ENCODE measurements at regions not wholly inside any gene's neighbourhood (a gene's known extent, or its start where the extent isn't known, plus 50 kb on each side); places are given as distances from the start of the nearest gene placed in this dataset.

DNA sequence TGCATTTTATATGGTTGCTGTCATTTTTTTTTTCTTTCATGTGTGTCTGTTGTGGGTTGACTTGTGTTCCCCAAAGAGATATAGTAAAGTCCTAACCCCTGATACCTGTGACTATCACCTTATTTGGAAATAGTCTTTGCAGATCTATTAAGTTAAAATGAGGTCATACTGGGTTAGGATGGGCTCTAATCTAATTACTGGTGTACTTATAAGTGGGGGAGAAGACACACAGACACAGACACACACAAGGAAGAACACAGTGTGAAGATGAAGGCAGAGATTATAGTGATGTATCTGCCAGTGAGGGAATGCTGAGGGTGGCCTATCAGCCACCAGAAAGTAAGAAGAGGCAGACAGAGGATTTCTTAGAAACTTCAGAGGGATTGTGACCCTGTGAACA is 318.4 kb upstream of the ATP2B1 start:
- H3K4me1 Mint-ChIP-seq (ENCODE audit: low read depth) = peaks cover 3% of the 10 kb centered on the region
- H3K9me3 Mint-ChIP-seq = no peaks in the 10 kb centered on the region
- H3K27ac Mint-ChIP-seq = no peak overlapping the region
- H3K36me3 Mint-ChIP-seq (ENCODE audit: low read depth) = no peaks in the 10 kb centered on the region
- H3K27me3 Mint-ChIP-seq (ENCODE audit: low read depth) = no peaks in the 10 kb centered on the region
- H3K4me3 Mint-ChIP-seq = no peak overlapping the region

DNA sequence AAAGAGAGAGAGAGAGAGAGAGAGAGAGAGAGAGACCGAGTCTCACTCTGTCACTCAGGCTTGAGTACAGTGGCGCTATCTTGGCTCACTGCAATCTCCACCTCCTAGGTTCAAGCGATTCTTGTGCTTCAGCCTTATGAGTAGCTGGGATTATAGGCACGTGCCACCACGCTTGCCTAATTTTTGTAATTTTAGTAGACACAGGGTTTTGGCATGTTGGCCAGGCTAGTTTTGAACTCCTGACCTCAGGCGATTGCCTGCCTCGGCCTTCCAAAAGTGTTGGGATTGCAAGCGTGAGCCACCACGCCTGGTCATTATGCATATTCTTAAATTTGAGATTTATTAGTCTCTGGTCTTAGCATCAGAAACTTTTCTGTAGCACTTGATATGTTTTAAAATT is 317.9 kb upstream of the ATP2B1 start:
- Mint-ChIP-seq H3K36me3 (ENCODE audit: low read depth) (no peaks in the 10 kb centered on the region), H3K27me3 (ENCODE audit: low read depth) (no peaks in the 10 kb centered on the region), H3K27ac (no peak overlapping the region), H3K4me1 (ENCODE audit: low read depth) (peaks cover 3% of the 10 kb centered on the region), H3K4me3 (no peak overlapping the region), H3K9me3 (no peaks in the 10 kb centered on the region)

DNA sequence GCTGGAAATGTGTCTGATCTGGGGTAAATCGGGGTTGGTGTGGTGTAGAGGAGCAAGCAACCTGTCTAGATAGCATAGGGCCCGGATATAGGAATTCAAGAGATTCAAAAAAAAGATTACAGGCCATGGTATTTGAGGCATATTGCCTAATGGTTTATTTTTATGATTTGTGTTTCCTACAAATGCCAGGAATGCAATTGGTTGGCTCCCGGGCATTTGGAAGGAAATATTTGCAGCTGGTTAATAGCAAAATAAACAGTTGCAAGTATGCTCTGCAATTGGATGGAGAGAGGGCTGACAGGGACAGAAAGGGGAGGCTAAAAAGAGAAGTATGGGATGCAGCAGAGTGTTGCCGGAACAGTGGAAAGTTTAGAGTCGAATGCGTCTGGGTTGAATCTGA is 315.6 kb upstream of the ATP2B1 start:
- Mint-ChIP-seq H3K4me1 (ENCODE audit: low read depth) (peaks cover 3% of the 10 kb centered on the region), H3K27ac (no peak overlapping the region), H3K36me3 (ENCODE audit: low read depth) (no peaks in the 10 kb centered on the region), H3K4me3 (no peak overlapping the region), H3K9me3 (no peaks in the 10 kb centered on the region), H3K27me3 (ENCODE audit: low read depth) (no peaks in the 10 kb centered on the region)

DNA sequence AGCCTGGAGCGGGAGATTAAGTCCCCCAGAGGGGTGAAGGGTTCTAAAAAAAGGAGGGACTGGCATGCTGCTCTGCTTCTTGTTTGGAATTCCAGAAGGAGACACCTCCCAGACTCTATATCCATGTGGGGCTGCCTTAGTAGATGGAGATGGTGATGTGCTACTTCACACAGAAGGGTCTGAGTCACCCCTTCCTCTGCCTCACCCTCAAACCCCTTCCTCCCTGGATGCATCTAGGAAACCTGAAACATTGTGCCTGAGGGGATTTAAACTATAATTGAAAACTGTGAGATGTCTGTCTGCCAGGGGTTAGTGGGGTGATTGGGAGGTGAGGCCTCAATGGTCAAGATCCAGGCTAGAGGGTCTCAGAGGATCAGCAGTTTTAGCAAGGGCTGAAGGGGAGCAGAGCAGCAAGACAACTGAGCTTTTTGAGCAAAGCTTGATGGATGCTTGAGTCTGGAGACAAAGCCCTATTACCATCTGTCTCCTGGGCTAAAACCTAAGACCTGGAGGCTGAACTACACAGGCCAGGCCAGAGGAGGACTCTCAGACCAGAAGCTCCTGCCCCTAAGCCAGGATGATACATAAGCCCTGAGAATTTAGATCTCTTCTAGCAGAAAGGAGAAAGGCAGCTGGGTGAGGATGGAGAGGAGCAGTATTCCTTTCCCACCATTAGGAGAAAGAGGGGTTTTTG is 314.7 kb upstream of the ATP2B1 start:
- H3K36me3 Mint-ChIP-seq (ENCODE audit: low read depth) = no peaks in the 10 kb centered on the region
- peaks cover 5% of the 10 kb centered on the region for H3K27me3 Mint-ChIP-seq (ENCODE audit: low read depth)
- H3K4me3 Mint-ChIP-seq = no peak overlapping the region
- no peaks in the 10 kb centered on the region for H3K9me3 Mint-ChIP-seq
- H3K4me1 Mint-ChIP-seq (ENCODE audit: low read depth) = peaks cover 3% of the 10 kb centered on the region
- no peak overlapping the region for H3K27ac Mint-ChIP-seq

DNA sequence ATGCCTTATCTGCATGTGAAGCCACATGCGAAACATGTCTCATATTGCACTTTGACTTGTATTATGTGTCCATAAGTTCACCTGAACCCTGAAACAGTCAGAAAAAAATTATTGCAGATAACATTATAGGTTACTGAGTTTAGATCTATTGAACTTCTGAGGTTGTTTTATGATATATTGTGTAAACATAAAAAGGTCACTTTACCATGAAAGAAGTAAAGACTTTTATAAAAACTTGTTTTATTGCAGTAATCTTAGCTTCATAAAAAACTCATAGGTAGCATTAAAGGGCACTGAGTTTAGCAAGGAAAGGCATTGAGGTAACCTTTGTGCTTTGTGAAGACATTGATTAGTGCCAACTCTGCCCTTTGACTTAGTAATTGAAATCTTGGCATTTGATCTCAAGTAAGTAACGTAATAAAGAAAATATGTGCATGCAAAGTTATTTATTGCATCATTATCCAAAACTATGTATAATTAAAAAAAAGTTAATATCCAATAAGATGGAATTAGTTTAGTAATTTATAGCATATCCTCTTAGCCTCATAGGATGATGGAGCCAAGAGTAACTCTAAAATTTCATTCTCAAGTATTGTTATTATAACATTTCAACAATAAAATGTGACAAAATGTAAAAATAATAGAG is 313.3 kb upstream of the ATP2B1 start:
- Mint-ChIP-seq H3K9me3 (no peaks in the 10 kb centered on the region), H3K27ac (no peak overlapping the region), H3K4me3 (no peak overlapping the region), H3K4me1 (ENCODE audit: low read depth) (no peaks in the 10 kb centered on the region), H3K36me3 (ENCODE audit: low read depth) (no peaks in the 10 kb centered on the region), H3K27me3 (ENCODE audit: low read depth) (peaks cover 6% of the 10 kb centered on the region)

DNA sequence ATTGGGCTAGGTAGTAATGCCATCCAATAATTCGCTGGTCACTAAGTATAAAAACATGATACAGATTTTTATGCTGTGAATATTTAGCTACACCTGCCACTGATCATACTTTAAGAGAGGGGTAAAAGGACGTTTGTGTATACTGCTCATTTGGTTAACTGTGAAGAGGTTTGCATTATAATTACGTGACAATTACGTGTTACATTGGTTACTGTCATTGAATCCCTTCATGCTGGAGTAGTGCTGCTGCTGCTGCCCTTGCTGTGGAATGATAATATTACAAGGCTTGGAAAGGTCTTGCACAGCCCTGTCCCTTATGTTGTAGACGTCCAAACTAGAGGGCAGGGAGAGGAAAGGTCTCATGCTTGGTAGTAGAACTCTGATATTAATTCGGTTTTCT is 312.2 kb upstream of the ATP2B1 start:
- Mint-ChIP-seq H3K9me3 (no peaks in the 10 kb centered on the region), H3K36me3 (ENCODE audit: low read depth) (no peaks in the 10 kb centered on the region), H3K4me1 (ENCODE audit: low read depth) (no peaks in the 10 kb centered on the region), H3K27me3 (ENCODE audit: low read depth) (peaks cover 6% of the 10 kb centered on the region), H3K4me3 (no peak overlapping the region), H3K27ac (no peak overlapping the region)

DNA sequence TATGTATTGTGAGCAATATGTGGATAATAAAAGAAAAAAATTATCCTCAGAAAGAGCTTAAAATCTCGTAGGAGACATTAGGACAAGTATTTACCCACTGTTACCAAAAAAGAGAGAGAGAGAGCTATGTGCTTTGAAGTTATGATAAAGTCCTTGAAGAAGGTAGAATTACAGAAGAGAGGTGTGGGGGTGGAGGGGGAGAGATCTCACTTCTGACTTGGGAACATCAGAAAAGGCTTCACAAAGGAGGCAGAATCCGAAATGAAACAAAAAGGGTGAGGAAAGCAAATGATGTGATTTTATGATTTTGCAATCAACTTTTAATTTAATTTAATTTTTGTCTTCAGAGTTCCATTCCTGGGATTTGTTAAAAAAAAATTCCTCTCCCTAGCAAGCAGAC is 311.8 kb upstream of the ATP2B1 start:
- Mint-ChIP-seq H3K27ac (no peak overlapping the region), H3K4me1 (ENCODE audit: low read depth) (no peaks in the 10 kb centered on the region), H3K4me3 (no peak overlapping the region), H3K27me3 (ENCODE audit: low read depth) (peaks cover 6% of the 10 kb centered on the region), H3K36me3 (ENCODE audit: low read depth) (no peaks in the 10 kb centered on the region), H3K9me3 (no peaks in the 10 kb centered on the region)

DNA sequence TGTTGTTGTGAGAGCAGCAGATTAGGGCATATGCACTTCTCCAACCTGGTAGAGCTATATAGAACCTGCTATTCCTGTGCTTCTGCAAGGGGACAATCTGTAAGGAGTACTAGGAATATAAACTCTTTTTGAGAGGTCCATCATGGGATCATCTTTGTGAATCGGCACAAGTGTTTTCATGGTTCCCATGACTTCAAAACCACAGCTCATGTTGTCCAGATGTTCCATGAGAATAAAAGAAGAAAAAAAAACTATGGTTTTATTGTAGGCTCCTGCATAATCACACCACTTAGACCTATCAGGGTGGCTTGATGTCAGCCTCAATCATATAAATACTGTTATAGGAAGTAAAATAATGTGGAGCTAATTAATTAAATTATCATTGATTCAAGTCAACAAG is 311.4 kb upstream of the ATP2B1 start:
- H3K4me3 Mint-ChIP-seq = no peak overlapping the region
- no peaks in the 10 kb centered on the region for H3K9me3 Mint-ChIP-seq
- H3K27ac Mint-ChIP-seq = no peak overlapping the region
- H3K4me1 Mint-ChIP-seq (ENCODE audit: low read depth) = no peaks in the 10 kb centered on the region
- H3K27me3 Mint-ChIP-seq (ENCODE audit: low read depth) = peaks cover 6% of the 10 kb centered on the region
- H3K36me3 Mint-ChIP-seq (ENCODE audit: low read depth) = no peaks in the 10 kb centered on the region

DNA sequence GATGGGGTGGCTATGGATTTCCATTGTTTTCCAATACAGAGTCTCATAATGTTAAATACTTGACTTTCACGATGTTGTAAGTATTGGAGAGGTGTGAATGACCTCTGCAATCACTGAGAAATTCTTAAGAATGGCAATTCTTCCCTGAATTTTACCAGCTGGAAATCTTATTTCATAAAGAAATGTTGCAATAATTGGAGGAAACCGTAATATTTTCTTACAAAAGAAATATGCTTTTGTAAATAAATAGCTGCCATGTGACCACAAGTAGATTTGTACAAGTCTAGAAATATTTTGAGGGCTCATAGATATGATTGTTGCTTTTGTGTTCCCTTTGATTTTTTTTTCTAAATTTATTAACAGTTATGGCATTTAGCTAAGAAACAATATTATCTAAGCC is 308.7 kb upstream of the ATP2B1 start:
- no peaks in the 10 kb centered on the region for H3K9me3 Mint-ChIP-seq
- no peaks in the 10 kb centered on the region for H3K36me3 Mint-ChIP-seq (ENCODE audit: low read depth)
- H3K4me1 Mint-ChIP-seq (ENCODE audit: low read depth) = no peaks in the 10 kb centered on the region
- H3K4me3 Mint-ChIP-seq = no peak overlapping the region
- H3K27me3 Mint-ChIP-seq (ENCODE audit: low read depth) = peaks cover 6% of the 10 kb centered on the region
- no peak overlapping the region for H3K27ac Mint-ChIP-seq

DNA sequence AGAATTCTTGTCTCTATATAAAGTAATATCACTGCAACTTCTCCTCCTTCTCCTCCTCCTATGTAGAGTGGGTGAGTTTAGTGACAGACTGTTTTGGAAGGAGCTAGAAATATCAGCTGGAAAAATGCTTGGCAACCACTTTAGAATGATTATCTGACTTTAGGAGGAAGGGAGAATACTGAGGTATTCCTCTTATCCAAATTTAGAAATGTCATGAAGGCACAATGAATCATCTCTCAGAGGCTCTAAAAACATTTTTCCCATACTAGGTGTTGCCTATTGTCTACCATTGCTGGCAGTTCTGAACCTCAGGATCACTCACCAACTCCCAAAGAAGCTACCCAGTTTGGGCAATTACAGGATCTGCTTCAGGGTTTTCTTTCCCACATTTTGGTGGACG is 306.6 kb upstream of the ATP2B1 start:
- H3K4me1 Mint-ChIP-seq (ENCODE audit: low read depth) = no peaks in the 10 kb centered on the region
- H3K27me3 Mint-ChIP-seq (ENCODE audit: low read depth) = peaks cover 6% of the 10 kb centered on the region
- H3K27ac Mint-ChIP-seq = no peak overlapping the region
- H3K36me3 Mint-ChIP-seq (ENCODE audit: low read depth) = no peaks in the 10 kb centered on the region
- no peak overlapping the region for H3K4me3 Mint-ChIP-seq
- no peaks in the 10 kb centered on the region for H3K9me3 Mint-ChIP-seq

DNA sequence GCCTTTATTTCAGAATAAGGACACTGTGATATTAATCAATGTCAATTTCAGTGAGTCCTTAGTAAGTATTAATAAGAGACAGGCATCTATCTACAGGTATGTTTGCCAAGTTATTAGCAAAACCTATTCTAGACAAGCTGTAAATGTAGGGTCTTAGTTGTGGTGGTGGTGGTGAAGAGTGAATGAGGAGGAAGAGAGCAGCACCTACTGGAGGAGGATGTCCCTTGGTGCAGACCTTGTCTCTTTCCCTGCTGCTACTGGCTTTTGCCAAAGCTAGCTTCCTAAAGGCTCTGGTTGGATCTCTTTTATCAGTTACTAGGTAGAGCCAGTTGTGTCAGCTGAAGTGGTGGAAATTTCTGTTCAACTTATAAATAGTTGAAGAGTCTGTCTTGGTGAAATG is 304.8 kb upstream of the ATP2B1 start:
- H3K9me3 Mint-ChIP-seq = no peaks in the 10 kb centered on the region
- H3K4me3 Mint-ChIP-seq = no peak overlapping the region
- peaks cover 7% of the 10 kb centered on the region for H3K27me3 Mint-ChIP-seq (ENCODE audit: low read depth)
- no peaks in the 10 kb centered on the region for H3K36me3 Mint-ChIP-seq (ENCODE audit: low read depth)
- H3K4me1 Mint-ChIP-seq (ENCODE audit: low read depth) = no peaks in the 10 kb centered on the region
- no peak overlapping the region for H3K27ac Mint-ChIP-seq

DNA sequence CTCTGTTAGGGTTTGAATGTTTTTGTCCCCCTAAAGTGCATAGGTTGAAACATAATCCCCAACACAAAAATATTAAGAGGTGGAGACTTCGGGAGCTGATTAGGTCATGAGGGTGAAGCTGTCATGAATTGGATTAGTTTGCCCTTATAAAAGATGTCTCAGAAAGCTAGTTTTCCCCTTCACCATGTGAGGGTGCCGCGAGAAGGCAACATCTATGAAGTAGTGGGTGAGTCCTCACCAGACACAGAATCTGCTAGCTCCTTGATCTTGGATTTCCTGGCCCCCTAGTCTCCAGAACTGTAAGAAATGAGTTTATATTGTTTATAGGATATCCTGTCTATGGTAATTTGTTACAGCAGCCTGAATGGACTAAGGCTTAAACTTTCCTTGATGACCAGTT is 301.5 kb upstream of the ATP2B1 start:
- Mint-ChIP-seq H3K4me1 (ENCODE audit: low read depth) (no peaks in the 10 kb centered on the region), H3K36me3 (ENCODE audit: low read depth) (no peaks in the 10 kb centered on the region), H3K4me3 (no peak overlapping the region), H3K27ac (no peak overlapping the region), H3K27me3 (ENCODE audit: low read depth) (peaks cover 6% of the 10 kb centered on the region), H3K9me3 (no peaks in the 10 kb centered on the region)

DNA sequence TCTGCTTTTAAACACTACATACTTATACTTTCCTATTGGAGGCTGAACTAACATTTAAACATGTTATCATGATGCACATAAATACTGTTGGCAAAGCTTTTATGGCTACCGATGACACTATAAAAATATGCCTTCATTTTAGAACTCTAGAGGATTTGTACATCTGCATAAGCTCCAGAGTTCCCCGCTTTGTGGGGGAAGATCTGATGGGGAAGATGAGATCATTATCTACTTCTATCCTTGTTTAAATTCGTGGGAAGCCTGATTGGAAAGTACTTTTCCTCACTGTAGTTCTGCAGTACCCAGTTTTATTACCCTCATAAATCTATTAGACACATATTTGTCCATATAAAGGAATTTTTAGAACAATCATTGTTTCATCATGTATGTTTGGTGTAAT is 299.6 kb upstream of the ATP2B1 start:
- Mint-ChIP-seq H3K27ac (no peak overlapping the region), H3K9me3 (no peaks in the 10 kb centered on the region), H3K27me3 (ENCODE audit: low read depth) (peaks cover 6% of the 10 kb centered on the region), H3K4me3 (no peak overlapping the region), H3K4me1 (ENCODE audit: low read depth) (no peaks in the 10 kb centered on the region), H3K36me3 (ENCODE audit: low read depth) (no peaks in the 10 kb centered on the region)

DNA sequence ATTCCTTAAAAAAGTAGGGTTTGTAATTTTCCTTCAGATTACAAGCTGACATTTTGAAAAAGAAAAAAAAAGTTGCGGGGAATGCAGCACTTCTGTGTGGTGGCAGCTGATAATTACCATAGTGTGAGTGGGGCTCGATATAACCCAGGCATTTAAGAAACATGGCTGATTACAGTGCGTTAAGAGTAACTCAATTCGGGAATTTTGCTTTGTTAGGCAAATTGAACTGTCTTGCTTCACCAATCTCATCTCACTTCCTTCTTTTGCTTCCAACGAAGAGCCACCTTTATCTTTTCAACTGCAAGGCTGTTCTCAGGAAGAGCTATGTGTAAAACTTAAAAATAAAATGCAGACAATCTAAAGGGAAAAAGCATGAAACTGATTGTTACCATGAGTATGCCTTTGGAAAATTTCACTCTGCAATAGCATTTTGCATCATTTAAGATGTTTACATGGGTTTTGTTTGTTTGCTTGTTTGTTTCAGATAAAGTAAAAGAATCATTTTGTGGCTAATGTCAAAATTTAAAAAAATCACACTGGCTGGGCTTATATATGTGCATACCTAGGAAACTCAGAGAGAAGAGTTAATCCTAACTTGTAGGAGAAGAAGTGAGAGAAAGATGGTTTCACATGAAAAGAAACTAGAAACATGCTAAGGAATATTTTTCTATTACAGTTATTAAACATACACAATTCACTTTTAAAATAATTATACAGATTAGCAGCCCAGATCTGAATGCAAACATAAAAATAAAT is 295.9 kb upstream of the ATP2B1 start:
- Mint-ChIP-seq H3K27me3 (ENCODE audit: low read depth) (peaks cover 10% of the 10 kb centered on the region), H3K9me3 (no peaks in the 10 kb centered on the region), H3K4me3 (no peak overlapping the region), H3K4me1 (ENCODE audit: low read depth) (no peaks in the 10 kb centered on the region), H3K36me3 (ENCODE audit: low read depth) (no peaks in the 10 kb centered on the region), H3K27ac (no peak overlapping the region)

DNA sequence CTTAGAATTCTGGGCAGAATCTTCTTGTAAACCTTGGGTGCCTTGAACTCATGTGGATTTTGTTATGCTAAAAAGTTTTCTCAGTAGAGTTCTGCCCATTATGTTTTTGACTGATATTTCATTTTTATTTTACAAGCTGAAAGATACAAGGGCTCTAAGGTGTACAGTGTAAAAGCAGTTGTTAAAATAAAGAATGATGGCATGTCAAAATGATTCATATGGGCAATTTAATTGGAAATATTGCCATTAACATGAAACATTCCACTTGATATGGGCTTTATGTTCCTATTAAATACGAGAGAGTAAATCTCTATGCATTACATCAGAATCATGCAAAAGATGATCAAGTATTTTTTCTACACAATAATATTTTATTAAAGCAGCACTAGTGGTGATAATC is 295.1 kb upstream of the ATP2B1 start:
- Mint-ChIP-seq H3K27me3 (ENCODE audit: low read depth) (peaks cover 6% of the 10 kb centered on the region), H3K36me3 (ENCODE audit: low read depth) (no peaks in the 10 kb centered on the region), H3K9me3 (no peaks in the 10 kb centered on the region), H3K27ac (no peak overlapping the region), H3K4me3 (no peak overlapping the region), H3K4me1 (ENCODE audit: low read depth) (no peaks in the 10 kb centered on the region)

Measured in T-helper 1 cell treated with Interleukin-12 subunit alpha and Interleukin-12 subunit beta and Interleukin-4 antibody, amounts not matched to agents 30 μg/mL and 1 μg/mL, for 36 hours (primary cell).